CD4-positive, alpha-beta T cell treated with Interleukin-6 for 4 hours (primary cell): ENCODE measurements at regions not wholly inside any gene's neighbourhood (a gene's known extent, or its start where the extent isn't known, plus 50 kb on each side); places are given as distances from the start of the nearest gene placed in this dataset.
"Not testable (repeated sequence)": the region's sequence is repeated elsewhere in the genome, so short reads cannot be mapped to it uniquely, and the experiment has no call there.

Experiments used
- DNase-seq: peaks from one replicate; pipeline ENCODE4 v3.0.0-alpha.2; 2020; ENCODE audit warnings: mixed read lengths

DNA sequence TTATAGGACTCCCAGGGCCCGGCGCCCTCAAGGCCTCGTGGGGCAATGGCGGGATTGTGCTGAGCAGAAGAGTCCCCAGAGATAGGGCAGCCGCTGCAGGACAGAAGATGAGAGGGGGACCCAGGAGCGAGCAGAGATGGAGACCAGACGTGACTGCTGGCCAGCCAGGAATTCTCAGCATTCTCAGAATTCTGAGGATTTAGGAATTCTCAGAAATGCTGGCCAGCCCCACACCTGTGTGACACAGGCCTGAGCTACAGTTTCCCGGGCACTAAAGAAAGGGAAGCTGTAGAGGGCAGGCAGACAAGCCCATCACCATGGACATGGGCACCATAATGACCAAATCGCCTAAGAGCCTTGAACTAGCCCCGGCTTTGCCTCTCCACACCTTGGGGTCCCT, 186.2 kb upstream of the CDH4 start:
- DNase-seq: no peak

DNA sequence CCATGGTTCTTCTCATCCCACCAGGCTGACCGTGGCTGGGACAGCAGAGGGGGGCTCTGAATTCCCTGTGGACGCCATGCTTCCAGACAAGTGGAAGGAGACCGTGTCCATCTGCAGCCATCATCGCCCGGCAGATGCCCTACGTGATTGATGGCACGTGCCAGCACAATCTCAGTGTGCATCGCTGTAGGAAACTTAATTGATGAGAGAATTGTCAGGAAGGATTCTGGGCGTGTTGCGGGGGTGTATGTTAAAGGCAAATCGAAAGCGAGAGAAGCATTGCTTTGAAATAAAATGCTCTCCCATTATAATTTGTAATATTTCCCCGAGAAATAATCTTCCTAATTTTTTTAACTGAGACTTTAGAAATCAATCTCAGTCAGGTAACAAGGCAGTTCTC, 185.5 kb upstream of the CDH4 start:
- no peak for DNase-seq

DNA sequence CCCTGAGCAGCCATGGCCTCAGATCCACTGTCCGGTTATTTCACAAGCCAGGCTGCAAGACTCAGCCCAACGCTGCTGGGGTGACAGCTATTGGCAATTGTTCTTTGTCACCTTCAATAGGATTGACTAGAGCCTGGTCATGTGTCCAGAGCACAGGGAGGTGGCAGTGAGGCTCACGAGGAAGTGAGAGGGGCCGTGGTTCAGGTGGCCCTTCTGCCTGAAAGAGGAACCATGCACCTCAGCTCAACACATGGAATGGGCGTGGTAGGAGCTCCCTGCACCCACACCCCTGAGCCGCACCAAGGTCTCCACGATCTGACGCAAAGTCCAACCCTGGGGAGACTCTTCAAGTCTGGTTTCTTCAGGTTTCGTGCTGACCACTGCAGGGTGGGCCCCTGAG, 184.8 kb upstream of the CDH4 start:
- DNase-seq: no peak

DNA sequence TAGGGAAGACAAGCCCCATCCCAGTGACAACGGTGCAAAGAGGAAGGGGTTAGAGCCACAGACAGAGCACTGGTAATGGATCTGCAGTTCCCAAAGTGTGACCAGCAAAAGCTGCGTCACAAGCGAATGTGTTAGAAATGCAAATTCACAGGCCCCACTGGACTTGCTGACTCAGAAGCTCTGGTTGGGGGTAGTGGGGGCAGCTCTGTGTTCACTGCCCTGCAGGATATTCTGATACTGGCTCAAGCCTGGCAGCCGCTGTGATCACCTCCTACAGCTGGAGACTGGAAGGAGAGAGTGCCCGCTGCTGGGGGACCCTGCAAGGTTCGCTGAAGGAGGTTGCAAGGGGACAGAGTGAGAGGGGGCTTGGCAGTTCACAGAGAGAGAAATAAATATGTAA, 179.7 kb upstream of the CDH4 start:
- no peak for DNase-seq

DNA sequence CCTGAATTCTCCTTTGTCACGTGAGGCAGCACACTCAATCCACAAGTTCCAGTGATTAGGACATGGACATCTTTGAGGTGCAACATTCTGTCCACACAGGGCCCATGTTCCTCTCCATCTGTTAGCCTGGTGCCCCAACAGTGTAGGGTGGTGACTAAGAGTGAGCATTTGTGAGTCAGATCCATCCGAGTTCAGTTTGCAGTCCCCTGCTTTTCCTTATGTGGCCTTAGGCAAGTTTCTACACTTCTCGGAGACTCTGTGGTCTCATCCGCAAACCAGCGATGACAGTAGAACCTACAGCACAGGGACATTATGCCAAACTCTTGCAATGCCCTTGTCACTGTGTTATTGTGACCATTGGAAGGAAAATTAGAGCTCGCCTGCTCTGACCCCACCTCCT, 178.7 kb upstream of the CDH4 start:
- DNase-seq: no peak

DNA sequence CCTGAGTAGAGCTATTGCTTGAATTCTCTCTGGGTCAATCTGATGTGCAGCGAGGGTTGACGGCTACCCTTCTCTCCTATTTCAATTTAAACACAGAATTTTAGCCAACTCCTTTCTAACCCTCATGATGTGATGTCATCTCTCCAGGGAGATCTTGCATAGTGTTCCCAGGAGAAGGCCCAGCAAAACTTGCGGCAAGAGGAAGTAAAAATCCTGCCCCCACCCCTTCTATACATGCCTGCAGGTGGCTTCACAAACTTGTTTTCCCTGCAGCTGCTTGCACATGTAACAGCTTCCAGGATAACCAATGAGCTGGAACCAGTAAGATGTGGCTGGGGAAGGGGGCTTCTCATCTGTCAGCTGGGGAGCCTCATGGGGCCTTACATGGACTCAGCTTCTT, 169.3 kb upstream of the CDH4 start:
- no peak for DNase-seq

DNA sequence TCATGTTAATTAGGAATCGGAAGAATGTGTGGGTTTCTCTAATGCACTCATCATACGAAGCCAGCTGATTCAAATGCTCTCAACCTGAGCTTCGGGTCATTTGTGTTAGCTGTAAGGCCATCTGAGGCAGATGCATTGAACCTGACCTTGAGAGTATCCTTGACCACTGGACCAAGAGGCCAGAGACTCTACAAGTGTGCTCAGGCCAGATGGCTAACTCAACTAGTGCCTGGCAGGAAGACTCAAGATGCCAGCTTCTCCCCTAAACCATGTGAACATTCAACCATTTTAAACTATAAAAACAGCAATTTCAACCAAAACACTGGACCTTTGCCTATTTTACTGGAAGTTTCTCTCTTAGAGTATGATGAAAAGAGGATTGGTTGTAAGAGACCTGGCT, 168.6 kb upstream of the CDH4 start:
- DNase-seq: no peak

DNA sequence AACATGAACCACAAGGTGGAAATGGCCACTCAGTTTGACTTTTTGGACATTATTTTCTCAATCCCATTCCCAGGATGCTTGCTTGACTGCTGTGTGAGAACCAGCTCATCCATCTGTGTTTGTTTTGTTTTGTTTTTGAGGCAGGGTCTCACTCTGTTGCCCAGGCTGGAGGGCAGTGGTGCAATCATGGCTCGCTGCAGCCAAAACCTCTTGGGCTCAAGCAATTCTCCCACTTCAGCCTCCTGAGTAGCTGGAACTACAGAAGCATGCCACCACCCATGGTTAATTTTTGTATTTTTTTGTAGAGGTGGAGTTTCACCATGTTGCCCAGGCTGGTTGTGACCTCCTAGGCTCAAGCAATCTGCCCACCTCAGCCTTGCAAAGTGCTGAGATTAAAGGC, 166.0 kb upstream of the CDH4 start:
- no peak for DNase-seq

DNA sequence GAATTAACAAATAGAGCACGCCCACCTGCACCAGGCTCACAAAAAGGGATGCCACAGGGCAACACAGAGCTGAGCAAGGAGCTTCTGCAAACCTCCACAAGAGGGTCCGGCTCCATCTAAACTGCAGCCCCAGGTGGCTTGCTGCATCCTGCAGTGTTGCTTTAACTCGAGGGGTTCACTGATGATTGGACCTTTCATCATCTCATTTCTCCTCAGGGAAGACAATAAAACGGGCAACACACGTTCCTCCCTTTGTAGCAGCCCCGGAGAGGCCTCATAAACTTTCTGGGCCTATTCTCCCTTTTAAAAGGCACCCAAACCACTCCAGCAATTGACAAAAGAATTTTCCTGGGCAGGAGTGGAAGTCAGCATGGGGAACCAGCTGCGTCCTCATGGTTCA, 161.5 kb upstream of the CDH4 start:
- no peak for DNase-seq

DNA sequence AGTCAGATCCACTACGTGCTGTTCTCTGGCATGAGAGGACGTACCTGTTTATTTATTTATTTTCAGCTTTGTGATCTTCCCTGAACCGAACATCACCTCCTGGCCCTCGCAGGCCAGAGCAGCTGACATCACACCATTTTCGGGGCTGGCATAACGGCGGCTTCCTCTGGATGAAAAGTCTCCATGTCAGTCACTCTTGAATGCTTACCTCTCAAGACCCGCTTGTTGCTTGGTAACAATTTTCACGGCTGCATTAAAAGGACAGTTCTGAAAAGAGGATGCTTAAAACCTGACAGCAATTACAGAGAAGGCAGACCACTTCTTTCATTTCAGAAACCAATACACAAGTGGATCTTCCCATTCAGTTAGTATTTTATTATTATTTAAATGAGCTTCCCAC, 159.8 kb upstream of the CDH4 start:
- no peak for DNase-seq

DNA sequence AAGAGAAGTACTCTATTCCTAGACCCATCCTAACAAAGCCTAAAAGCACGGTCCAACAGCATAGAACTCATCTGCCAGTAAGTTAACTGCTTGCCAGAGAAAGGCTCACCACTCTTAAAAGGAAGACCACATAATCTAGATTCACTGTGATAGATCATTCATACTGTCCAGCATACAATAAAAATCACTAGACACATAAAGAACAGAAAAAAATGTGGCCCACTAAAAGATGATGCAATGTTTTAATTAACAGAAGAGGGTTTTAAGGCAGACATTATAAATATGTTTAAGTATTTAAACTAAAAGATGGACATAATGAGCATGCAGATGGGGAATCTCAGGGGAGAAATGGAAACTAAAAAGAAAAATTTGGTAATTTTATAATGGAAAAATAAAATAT, 157.5 kb upstream of the CDH4 start:
- DNase-seq: no peak

DNA sequence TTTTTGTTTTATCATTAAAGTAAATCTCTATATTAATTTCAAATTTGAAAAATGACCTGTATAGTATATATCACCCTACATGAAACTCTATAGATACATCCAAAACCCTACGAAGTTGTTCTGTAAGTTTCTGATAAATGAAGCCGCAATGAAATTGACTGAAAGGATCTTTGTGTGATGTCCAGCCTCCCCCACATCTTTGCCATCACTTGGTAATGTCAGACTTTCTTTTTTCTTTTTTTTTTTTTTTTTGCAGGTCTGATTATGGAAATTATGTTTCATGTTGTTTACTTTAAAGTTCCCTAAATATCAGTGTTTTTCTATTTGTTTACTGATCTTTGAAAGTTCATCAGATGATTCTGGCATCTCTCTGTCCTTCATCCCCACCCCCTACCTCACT, 155.6 kb upstream of the CDH4 start:
- DNase-seq: no peak

DNA sequence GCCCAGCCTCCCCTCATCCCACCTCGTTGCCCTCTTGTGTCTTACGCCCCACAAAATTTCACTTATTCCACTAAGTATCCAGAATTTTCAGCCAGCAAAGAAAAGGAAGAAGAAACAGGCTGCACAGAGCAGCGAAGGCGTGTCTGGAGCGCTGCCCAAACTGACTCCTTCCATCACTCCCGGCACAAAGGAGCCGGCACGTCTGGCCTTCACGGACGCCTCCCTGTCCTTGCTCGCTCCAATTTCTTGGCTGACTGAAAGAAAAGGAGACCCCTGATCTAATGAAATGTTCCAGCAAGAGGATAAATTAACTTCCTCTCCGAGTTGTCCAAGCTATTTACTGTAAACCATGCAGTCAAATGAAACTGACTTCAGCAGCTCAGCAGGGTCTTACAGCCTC, 152.3 kb upstream of the CDH4 start:
- no peak for DNase-seq

DNA sequence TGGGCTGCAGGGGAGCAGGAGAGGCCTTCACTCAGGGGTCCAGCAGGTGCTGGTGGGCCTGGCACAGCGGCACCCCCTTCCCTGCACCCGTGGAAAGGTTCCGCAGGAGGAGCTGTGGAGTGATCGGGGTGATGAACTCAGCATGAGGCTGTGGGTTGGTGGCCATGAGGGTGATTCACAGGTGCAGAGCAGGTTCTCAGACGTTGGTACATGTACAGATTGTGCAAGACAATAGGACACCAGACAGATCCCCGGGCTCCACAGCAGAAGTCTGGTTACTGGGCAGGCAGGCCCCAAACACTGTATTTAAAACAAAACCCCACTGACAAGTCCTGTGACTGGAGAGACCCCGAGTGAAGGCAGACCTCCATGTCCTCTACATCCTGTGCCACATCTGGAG, 151.6 kb upstream of the CDH4 start:
- no peak for DNase-seq

DNA sequence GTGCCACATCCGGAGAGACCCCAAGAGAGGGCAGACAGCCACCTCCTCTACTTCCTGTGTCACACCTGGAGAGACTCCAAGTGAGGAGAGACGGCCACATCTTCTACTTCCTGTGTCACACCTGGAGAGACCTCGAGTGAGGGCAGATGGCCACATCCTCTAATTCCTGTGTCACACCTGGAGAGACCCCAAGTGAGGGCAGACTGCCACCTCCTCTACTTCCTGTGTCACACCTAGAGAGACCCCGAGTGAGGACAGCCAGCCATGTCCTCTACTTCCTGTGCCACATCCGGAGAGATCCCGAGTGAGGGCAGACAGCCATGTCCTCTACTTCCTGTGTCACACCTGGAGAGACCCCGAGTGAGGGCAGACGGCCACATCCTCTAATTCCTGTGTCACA, 150.7 kb upstream of the CDH4 start:
- DNase-seq: not testable (repeated sequence)

DNA sequence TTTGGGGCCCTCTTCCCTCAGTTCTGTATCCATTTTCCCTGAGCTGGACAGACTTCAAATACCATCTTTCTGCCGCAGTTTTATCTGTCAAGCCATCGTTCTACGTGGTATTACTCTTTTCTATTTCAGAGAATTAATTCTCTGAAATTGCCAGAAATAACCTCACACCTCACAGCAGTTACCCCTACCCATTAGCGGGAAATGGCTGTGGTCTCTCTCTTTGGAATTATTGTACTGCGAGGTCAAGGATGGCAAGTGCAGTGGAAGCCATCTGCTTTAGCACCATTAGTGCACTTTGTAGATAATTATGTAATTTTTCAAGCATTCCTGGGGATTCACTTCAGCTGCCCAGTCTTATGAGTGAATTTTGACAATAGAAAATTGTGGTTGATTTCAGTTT, 147.8 kb upstream of the CDH4 start:
- no peak for DNase-seq

DNA sequence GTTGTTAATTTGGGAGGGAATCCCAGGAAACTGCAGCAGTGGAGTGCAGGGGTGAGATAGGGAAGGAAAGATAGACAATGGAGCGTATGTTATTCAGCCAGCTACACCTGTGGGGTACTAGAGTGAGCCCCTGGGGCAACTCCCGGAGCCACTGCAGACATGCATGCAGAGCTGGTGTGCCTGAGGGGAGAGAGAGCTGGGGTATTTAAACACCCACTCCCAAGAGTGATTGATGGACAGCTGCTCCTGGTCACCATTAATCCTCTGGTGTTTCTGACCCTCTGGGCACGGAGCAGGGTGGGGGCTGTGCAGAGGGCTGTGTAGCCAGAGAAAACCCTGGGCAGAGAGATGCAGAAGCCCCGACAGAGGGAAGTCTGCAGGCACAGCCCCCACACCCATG, 146.7 kb upstream of the CDH4 start:
- no peak for DNase-seq

DNA sequence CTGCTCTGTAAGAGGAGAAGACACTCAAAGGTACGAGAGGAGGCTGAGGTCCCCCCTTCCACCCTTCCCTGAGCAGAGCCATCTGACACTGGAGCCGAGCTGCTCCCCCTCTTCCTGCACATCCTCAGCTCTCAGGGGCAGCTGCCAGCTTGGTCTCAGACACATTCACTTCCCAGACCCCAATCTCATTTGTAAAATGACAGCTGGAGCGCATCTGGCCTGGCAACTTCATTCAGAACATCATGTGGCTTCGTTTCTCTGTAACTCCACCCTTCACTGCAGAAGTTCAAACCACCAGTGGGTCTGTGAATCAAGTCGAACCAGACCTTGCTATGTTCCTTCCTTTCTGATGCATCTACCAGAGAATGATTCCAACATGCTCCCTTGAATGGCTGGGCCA, 145.6 kb upstream of the CDH4 start:
- DNase-seq: no peak

DNA sequence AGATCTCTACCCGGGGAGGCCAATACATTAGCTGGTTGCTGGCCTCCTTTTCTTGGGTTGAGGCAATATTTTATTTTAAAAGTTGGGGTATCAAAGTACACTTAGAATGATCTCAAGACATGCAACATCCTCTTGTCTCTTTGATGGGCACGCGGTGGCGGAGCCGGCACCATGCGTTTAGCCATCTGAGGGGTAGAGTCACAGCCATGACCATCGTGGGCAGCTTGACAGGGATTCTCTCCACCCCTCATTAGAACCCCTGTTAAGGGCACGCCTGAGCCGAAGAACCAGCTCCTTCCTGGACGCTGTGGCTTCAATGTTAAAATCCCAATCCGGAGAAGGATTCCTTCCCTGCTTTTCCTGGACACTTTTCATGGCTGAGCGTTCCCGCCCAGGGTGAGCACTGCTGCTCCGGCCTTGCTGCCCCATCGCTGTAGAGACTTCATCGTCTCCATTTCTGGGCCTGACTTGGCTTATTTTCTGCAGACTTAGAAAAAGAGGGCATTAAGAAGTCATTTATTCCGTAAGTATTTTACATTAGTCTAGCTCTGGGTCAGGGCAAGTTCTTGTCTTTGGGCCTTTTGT, 142.7 kb upstream of the CDH4 start:
- no peak for DNase-seq

DNA sequence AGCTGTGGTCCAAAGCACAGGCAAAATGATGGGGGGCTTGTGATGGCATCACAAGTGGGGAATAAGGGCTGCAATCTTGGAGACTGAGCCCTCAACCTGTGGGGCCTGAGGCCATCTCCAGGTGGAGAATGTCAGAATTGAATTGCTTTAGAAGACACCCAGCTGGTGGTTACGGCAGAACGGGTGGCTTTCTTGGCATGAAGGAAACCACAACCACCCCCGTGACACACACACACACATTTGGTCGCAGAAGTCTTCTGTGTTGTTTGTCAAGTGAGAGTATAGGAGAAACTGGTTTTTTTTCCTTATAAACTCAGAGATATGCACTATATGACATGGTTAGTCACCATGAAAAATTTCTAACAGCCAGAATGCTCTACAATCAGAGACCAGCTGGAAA, 139.5 kb upstream of the CDH4 start:
- DNase-seq: no peak

DNA sequence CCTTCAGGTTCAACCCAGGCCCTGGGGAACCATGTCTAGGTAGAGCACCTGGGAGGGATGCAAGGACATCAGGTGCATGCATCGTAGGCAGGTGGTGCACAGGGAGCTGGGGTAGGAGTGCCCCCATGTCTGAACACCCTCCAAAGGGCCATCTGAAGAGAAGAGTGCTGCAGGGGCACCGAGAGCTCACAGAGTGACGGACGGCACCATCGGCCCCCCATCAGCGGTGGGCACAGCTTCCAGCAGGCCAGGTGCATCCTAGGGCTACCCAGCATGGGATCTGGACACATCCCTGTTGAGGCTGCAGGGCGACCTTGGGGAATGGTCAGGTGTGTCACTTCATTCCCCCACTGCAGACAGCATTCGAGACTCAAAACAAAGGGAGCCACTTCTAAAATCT, 138.3 kb upstream of the CDH4 start:
- DNase-seq: no peak

DNA sequence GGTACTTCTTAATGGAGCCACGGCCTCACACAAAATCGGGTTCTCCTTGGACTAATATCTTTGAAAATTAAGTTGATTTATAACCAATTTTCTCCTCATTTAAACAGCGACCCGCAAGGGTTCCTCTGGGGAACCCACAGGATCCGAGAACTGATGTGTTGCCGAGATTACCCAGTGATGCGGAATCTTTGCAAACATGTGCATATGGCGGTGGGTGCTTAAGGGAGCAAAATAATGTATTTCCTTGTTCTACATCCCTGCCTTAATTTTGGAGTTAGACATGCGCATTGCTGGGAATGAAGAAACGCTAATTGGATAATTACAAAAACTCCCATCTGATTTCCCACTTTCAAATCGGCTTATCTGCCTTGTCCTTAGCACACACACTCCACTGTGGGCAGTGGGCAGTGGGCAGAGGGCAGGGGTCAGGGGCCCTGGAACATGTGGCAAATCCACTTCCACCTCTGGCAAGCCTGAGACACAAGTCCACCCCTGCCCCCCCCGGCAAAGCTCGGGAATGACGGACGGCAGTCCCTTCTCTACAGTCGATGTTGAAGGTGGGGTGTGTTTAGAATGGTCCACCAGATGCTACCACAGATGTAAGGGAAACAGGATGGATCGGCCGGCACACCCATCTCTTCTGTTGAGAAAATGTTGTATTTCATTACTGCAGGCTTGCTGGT, 137.4 kb upstream of the CDH4 start:
- no peak for DNase-seq

DNA sequence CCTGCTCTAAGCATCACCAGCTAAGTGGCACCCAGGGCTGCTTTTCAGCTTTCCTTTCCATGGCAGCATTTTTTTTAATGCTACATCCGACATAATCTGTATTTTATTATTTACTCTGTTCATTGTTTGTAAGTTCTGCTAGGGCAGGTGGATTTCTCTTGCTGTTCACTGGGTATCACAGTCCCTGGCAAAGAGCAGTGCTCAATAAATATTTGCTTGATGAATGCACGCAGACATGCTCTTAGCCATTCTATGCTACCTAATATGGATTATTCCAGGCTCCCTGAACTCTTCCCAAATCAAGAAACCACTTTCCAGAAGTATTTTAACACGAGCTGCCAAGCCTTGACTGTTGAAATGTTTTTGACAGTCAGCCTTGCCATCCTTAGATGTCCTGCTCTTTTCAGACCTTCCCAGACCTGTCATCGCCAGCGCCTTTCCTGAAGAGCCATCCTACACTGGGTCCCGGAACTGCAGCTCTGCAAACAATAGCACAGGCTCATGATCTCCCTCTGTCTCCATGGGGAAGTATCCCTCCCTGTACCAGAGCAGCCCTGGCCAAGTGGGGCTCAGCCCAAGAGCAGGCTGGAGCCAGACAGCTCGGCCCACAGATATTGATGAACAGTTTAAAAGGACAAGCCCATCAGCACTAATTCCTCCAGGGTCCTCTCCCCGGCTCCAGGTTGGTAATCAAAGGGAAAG, 136.5 kb upstream of the CDH4 start:
- no peak for DNase-seq

DNA sequence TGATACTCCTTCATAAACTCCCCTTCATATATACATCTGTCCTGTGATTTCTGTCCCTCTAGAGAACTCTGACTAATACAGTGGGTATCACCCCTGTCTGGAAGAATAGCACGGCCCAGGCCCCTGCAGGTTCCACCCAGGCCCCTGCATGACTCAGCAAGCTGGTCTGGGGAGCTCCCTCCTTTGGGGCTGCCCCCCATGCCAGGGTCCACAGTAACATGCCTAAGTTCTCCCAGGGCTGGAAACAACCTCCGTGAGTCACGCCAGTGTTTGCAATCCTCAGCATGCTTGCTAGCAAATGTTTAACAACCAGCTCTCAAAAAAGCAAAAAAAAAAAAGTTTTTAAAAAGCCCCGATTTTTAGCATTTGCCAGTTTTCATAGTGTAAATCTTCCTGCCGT, 134.3 kb upstream of the CDH4 start:
- no peak for DNase-seq
